ENCODE measurements at regions not wholly inside any gene's neighbourhood (a gene's known extent, or its start where the extent isn't known, plus 50 kb on each side); places are given as distances from the start of the nearest gene placed in this dataset.

GRCh38 chr3:3532508-3532907, 266.7 kb upstream of the LRRN1 start:
- in situ Hi-C loops (cut with MboI) (no loop called here), intact Hi-C loops (cut with micrococcal nuclease) (no loop called here)
- TF ChIP-seq, protein P1, sequence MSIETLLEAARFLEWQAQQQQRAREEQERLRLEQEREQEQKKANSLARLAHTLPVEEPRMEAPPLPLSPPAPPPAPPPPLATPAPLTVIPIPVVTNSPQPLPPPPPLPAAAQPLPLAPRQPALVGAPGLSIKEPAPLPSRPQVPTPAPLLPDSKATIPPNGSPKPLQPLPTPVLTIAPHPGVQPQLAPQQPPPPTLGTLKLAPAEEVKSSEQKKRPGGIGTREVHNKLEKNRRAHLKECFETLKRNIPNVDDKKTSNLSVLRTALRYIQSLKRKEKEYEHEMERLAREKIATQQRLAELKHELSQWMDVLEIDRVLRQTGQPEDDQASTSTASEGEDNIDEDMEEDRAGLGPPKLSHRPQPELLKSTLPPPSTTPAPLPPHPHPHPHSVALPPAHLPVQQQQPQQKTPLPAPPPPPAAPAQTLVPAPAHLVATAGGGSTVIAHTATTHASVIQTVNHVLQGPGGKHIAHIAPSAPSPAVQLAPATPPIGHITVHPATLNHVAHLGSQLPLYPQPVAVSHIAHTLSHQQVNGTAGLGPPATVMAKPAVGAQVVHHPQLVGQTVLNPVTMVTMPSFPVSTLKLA (conservative IDR thresholded peaks at IDR 0.05) = no peak
- TF ChIP-seq, protein P2, sequence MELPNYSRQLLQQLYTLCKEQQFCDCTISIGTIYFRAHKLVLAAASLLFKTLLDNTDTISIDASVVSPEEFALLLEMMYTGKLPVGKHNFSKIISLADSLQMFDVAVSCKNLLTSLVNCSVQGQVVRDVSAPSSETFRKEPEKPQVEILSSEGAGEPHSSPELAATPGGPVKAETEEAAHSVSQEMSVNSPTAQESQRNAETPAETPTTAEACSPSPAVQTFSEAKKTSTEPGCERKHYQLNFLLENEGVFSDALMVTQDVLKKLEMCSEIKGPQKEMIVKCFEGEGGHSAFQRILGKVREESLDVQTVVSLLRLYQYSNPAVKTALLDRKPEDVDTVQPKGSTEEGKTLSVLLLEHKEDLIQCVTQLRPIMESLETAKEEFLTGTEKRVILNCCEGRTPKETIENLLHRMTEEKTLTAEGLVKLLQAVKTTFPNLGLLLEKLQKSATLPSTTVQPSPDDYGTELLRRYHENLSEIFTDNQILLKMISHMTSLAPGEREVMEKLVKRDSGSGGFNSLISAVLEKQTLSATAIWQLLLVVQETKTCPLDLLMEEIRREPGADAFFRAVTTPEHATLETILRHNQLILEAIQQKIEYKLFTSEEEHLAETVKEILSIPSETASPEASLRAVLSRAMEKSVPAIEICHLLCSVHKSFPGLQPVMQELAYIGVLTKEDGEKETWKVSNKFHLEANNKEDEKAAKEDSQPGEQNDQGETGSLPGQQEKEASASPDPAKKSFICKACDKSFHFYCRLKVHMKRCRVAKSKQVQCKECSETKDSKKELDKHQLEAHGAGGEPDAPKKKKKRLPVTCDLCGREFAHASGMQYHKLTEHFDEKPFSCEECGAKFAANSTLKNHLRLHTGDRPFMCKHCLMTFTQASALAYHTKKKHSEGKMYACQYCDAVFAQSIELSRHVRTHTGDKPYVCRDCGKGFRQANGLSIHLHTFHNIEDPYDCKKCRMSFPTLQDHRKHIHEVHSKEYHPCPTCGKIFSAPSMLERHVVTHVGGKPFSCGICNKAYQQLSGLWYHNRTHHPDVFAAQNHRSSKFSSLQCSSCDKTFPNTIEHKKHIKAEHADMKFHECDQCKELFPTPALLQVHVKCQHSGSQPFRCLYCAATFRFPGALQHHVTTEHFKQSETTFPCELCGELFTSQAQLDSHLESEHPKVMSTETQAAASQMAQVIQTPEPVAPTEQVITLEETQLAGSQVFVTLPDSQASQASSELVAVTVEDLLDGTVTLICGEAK (IDR thresholded peaks at IDR 0.05) = peak; percentile 76
- TF ChIP-seq, protein P2 (CRISPR knock-in tag; IDR thresholded peaks at IDR 0.05) = peak; percentile 75
- Histone ChIP-seq H2AFZ (ENCODE audit: low read depth, low read length) (no peak overlapping the region), H3K9me3 (replicated peaks; ENCODE audit: control insufficient read depth, insufficient read depth, low read depth, low read length) (no peaks in the 10 kb centered on the region), H3K4me1 (replicated peaks in 1 of 2; ENCODE audit: control insufficient read depth in 2 of 2, insufficient read depth in 2 of 2, low read length in 2 of 2) (no peaks in the 10 kb centered on the region), H3K9ac (ENCODE audit: insufficient read depth in 1 of 2, low read depth in 2 of 2, low read length in 2 of 2) (no peak overlapping the region), H3K79me2 (ENCODE audit: control insufficient read depth, insufficient read depth, low read length) (no peaks in the 10 kb centered on the region), H3K4me2 (ENCODE audit: insufficient read depth, low read length) (no peak overlapping the region), H3K36me3 (ENCODE audit: control insufficient read depth, insufficient read depth, low read length) (no peaks in the 10 kb centered on the region), H3K4me3 (no peak overlapping the region), H4K20me1 (replicated peaks; ENCODE audit: control insufficient read depth, insufficient read depth, low read length) (no peaks in the 10 kb centered on the region), H3K27me3 (ENCODE audit: control insufficient read depth in 2 of 2, insufficient read depth in 2 of 2, low read length in 2 of 2) (no peaks in the 10 kb centered on the region), H3K9me1 (ENCODE audit: control insufficient read depth, insufficient read depth, low read length) (no peaks in the 10 kb centered on the region), H3K27ac (ENCODE audit: extremely low read depth, low read depth, low read length) (no peak overlapping the region)
- BruUV-seq (replicated peaks) = no TSS peak
- ChIA-PET POLR2A (no interaction called here), CTCF (ENCODE audit: low intra/inter-chr PET ratio) (no interaction called here)
- FAIRE-seq (no peak), DNase-seq (ENCODE audit: extremely low read depth in 1 of 4, low spot score in 3 of 4) (no peak), ATAC-seq (no peak)
- 0% methylated on average over 1 of the region's 1 CpG for WGBS (ENCODE audit: insufficient coverage, low coverage, missing lambda C conversion rate)

All from K562 (cell line).